Stimulated activated CD4-positive, alpha-beta T cell treated with anti-CD3 and anti-CD28 coated beads, Interleukin-12 subunit alpha, Interleukin-12 subunit beta, amount 100 ng/mL, for 4 hours (primary cell): ENCODE measurements at regions not wholly inside any gene's neighbourhood (a gene's known extent, or its start where the extent isn't known, plus 50 kb on each side); places are given as distances from the start of the nearest gene placed in this dataset.
"Not testable (repeated sequence)": the region's sequence is repeated elsewhere in the genome, so short reads cannot be mapped to it uniquely, and the experiment has no call there.

Experiments
- DNase-seq: peaks from one replicate; pipeline ENCODE4 v3.0.0-alpha.2; 2020

- no peak for DNase-seq
Measured at GRCh38 chr6:140462453-140463311, 1088.2 kb upstream of the CITED2 start.

GRCh38 chr6:140462076-140462452 is 1087.6 kb upstream of the CITED2 start:
- no peak for DNase-seq

GRCh38 chr6:140460267-140460666 is 1085.8 kb upstream of the CITED2 start:
- DNase-seq = no peak

DNA sequence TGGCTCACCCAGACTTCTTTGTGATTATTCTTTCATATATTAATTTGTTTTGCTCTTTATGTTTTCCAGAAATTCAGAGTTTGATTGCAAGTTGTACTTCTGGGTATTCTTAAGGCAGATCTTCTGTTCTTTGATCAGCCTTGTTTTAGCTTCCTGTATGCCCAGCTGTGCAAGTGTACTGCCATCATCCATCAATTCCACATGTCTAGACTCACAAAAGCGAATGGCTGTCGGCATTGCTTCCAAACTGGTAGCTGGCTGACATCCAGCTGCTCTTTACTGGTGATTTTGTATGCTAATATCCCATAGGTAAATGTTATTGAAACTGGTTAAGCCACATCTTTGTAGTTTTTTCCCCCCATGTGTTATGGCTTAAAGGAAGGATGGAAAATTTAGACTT is 1084.8 kb upstream of the CITED2 start:
- DNase-seq = no peak

- DNase-seq = no peak
Measured at GRCh38 chr6:140446241-140446640, 1071.8 kb upstream of the CITED2 start.

GRCh38 chr6:140445474-140446004 is 1071.1 kb upstream of the CITED2 start:
- DNase-seq = no peak

DNA sequence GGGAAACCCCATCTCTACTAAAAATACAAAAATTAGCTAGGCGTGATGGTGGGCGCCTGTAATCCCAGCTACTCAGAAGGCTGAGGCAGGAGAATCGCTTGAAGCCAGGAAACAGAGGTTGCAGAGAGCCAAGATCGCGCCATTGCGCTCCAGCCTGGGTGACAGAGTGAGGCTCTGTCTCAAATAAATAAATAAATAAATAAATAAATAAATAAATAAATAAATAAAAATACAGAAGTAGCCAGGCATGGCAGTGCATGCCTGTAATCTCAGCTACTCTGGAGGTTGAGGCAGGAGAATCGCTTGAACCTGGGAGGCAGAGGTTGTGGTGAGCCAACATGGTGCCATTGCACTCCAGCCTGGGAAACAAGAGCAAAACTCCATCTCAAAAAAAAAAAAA is 1068.7 kb upstream of the CITED2 start:
- DNase-seq = not testable (repeated sequence)

- no peak for DNase-seq
Measured at GRCh38 chr6:140441256-140441655, 1066.8 kb upstream of the CITED2 start.

GRCh38 chr6:140440223-140440835 is 1065.9 kb upstream of the CITED2 start:
- DNase-seq = no peak

GRCh38 chr6:140438346-140438735 is 1063.9 kb upstream of the CITED2 start:
- DNase-seq = no peak

DNA sequence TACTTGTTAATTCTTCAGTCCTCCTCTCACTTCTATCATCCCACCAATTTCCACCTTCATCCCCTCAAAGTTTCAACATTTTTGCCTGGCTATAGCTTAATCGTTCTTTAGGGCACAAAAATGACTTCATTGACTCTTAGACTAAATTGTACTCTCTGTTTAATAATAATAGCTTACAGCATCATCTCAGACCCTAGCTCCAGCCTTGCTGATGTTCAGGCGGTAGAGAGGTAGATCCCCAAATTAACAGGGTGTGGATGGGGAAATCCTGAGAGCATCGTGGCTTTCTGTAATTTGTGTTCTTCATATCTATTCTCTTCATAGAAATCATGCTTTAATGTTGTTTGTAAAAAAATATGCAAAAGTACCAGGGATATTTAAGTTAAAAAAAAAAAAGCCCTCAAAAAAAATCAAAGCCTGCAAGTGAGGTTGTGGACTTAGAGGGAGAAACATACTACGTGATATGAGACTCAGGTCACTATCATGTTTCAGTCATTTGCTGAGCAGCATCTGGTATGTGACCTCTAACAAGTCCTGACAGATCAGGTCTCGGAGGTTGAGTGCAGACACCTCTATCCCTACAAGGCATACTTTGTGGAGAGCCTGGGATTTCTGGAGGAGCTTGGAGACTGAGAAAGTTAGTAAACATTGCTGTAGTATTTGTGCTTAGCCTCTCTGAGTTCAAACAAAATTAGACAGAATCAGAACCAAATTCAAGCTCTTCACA is 1063.3 kb upstream of the CITED2 start:
- DNase-seq = no peak

GRCh38 chr6:140436023-140436811 is 1061.8 kb upstream of the CITED2 start:
- DNase-seq = no peak

- no peak for DNase-seq
Measured at GRCh38 chr6:140434761-140435160, 1060.3 kb upstream of the CITED2 start.

- DNase-seq = no peak
Measured at GRCh38 chr6:140433072-140433471, 1058.6 kb upstream of the CITED2 start.

DNA sequence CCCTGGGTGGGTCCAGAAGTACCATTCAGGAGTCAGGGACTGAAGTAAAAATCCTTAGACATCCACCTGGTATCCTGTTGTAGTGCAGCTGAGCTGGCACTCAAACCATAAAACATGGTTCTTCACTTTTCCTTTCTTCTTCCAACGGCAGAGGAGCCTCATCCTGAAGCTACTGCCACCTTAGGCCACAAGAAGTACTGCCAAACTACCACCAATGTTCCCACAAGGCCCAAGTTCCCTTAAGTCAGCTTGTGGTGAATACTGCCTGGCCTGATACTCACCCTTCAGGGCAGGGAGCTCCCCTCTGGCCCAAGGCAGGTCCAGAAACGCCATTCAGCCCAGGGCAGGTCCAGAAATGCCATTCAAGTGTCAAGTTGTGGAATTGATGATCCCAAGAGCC is 1053.4 kb upstream of the CITED2 start:
- no peak for DNase-seq

GRCh38 chr6:140414966-140415620 is 1040.6 kb upstream of the CITED2 start:
- no peak for DNase-seq

DNA sequence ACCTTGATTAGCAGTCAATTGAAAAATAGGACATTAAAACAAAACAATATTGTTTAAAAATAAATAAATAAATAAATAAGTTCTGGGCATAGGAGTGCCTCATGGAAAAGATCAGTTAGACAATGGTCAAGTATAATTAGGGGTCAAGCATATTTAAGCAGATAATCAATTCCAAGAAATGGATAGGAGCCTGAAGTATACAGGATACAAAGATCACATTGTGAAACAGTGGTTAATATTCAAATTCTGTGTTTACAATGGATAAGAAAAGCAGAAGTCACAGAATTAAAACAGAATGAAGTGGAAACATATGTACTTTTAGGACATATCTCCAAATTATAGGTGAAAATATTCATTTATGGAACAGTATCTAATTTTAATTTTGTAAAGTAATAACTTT is 1028.6 kb upstream of the CITED2 start:
- DNase-seq = no peak

DNA sequence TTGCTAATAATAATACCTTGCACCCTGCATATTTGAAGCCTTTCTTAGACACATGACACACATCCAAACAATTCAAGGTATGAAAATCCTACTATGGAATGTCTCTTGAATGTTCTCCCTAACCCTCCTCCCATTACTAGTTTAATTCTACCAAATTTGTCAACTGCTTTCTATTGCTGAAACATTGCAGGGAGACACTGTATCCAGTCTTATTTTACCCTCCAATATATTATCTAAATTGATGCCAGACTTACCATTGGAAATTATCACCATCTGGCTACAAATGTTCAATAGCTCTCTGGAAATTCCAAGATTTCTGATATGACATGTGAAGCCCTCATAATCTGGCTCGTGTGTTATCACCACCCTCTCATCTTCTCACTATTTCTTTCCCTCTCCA is 1027.3 kb upstream of the CITED2 start:
- no peak for DNase-seq

DNA sequence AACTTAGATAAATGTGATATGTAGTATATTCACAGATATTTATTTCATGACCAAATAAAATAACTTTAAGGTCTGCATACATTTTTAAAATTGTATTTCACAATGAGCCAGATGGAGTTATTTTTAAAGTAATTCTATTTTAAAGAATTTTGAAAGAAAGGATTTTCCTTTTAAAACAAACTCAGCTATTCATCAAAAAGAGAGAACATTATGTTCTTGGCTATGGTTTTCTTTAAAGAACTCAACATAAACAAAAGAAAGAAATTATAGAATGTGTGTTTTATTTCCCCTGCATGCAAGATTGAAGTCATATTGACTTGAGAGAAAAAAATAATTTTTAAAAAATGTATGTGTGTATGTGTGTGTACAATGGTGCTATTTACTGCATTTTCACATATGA is 1023.6 kb upstream of the CITED2 start:
- DNase-seq = no peak

GRCh38 chr6:140397106-140397505 is 1022.7 kb upstream of the CITED2 start:
- DNase-seq = no peak

DNA sequence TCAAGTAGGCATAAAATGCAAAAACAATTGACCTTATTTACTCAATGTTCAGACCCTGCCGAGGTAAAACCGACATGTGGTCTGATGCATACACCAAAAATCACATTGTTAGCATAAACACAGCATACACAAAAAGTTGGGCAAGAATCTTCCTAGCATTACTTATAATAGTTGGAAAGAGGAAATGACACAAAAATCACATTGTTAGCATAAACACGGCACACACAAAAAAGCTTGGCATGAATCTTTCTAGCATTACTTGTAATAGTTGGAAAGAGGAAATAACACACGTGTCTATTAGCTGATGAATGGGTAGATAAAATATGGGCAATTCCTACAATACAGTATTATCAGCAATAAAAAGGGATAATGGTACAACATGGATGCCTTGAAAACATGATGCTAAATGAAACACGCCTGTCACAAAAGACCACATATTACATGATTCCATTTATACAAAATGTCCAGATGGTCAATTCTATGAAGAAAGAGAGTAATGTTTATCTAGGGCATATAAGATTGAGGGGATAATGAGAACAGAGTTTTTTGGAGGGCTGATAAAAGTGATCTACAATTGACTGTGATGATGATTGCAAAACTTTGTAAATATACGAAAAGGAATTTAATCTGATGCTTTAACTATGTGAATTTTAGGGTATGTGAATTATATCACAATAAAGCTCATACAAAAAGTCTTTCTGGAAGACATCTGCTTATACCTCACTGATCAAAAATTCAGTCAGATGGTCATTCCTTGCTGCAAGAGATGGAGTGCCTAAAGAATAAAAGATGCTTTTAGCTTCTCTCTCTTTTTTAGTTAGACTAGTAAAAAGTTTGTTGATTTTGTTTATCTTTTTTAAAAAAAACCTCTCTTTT is 1019.5 kb upstream of the CITED2 start:
- no peak for DNase-seq
